ENCODE measurements at regions not wholly inside any gene's neighbourhood (a gene's known extent, or its start where the extent isn't known, plus 50 kb on each side); places are given as distances from the start of the nearest gene placed in this dataset.

DNA sequence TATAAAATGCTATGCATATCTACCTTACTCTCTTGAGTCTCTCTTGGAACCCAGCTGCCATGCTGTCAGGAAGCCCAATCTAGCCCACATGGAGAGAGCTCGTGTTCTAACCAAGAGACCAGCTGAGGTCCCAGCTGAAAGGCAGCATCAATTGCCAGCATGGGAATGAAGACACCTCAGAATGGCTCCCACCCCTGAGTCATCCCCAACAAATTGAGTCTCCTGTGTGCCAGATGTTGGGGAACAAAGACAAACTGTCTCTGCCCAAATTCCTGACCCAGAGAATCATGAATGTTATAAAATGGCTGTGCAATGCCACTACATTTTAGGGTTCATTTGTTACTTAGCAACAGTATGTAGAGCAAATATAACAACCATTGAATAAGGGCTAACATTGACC is 105.2 kb upstream of the STX18 start:
- TF ChIP-seq CTCF (conservative IDR thresholded peaks at IDR 0.05) (no peak), EZH2 (IDR thresholded peaks at IDR 0.05; ENCODE audit: low read depth) (no peak)

Data from PC-9 (cell line).